Prostate gland (tissue), 2 donors: ENCODE measurements at regions not wholly inside any gene's neighbourhood (a gene's known extent, or its start where the extent isn't known, plus 50 kb on each side); places are given as distances from the start of the nearest gene placed in this dataset.

ENCODE experiments used
- DNase-seq: peaks from one replicate; pipeline ENCODE4 v3.0.0-alpha.2; 2019; ENCODE audit warnings: low spot score
- H3K27ac ChIP-seq, 2 donors: fragments of 200-600 bp; sonication (generic); 2 replicates each; pipeline ENCODE4 v1.5.1; 2017 to 2019
- H3K27me3 ChIP-seq: fragments of 200-600 bp; sonication (generic); replicated peaks from 2 replicates; pipeline ENCODE4 v1.5.1; 2019; ENCODE audit not compliant: insufficient read depth
- H3K36me3 ChIP-seq, 2 donors: fragments of 200-600 bp; sonication (generic); 1 replicate in 1 of 2; 2 replicates in 1 of 2; pipeline versions ENCODE4 v1.5.1 to v1.8.1; 2017 to 2019
- H3K4me1 ChIP-seq: fragments of 200-600 bp; sonication (generic); replicated peaks from 2 replicates; pipeline ENCODE4 v1.5.1; 2019
- H3K4me3 ChIP-seq, 2 donors: fragments of 200-600 bp; sonication (generic); 2 replicates each; pipeline ENCODE4 v1.5.1; 2017 to 2019
- H3K9me3 ChIP-seq: fragments of 200-600 bp; sonication (generic); 2 replicates; pipeline ENCODE4 v1.5.1; 2017
- POLR2A ChIP-seq: fragments of 450-650 bp; IDR thresholded peaks from one replicate; pipeline ENCODE4 v1.6.1; 2016; ENCODE audit warnings: antibody characterized with exemption, mild to moderate bottlenecking
- POLR2AphosphoS5 ChIP-seq: sonication (generic); formaldehyde crosslinking; IDR thresholded peaks from one replicate; pipeline ENCODE4 v1.6.1; 2017; ENCODE audit warnings: antibody characterized with exemption
- WGBS: methylation state at CpG from one replicate; pipeline ENCODE4 v1.1.5; 2018; 5-methylcytosine and 5-hydroxymethylcytosine counted together
- intact Hi-C: fragments of 100-400 bp; cut with DNase I; formaldehyde crosslinking; loops from one replicate; pipeline ENCODE4 v1.14.2; 2022
- TF ChIP-seq, protein P1 (sequence below), 4 experiments: fragments of 200-600 bp in 2 of 4; fragments of 450-650 bp in 2 of 4; sonication (generic) in 2 of 4; IDR thresholded peaks; 1 replicate in 3 of 4; 2 replicates in 1 of 4; pipeline ENCODE4 v1.5.1; 2016 to 2019; ENCODE audit warnings: antibody characterized with exemption in 4 of 4, mild to moderate bottlenecking in 2 of 4, moderate library complexity in 2 of 4

DNA sequence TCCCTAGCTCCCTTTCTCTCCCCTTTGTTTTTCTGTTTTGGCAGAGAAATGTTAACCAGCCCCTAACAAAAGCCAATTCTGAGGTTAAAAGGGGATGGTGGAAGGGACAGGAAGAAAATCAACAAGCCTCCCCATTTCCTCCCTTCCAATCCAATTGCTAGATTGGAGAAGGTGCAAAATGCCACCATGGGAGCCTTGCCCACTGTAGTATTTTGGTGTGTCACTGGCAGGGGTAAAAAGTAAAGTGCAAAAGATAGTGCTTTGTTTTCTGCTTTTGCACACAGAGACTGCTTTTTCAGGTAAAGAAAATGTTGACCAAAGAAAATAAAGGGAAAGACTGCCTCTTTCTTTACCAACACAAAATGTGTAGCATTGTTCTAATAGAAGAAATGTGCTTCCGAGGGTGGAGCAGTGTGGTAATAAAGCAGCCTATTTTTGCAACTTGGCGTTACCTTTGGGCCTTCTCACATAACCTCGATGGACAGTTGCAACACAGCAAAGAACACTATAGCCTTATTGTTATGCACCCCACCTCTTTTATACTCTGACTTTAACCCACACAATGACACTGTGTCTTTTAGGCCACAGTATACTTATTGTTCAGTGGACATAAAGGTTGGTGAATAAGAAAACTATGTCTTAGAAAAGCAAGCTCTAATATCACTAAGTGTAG, 861.8 kb downstream of the BCL11A start:
- 43% methylated on average over 3 of the region's 3 CpGs for WGBS
- DNase-seq, result no peak
- TF ChIP-seq POLR2AphosphoS5, result no peak
- TF ChIP-seq POLR2A, result no peak
- TF ChIP-seq, protein P1, sequence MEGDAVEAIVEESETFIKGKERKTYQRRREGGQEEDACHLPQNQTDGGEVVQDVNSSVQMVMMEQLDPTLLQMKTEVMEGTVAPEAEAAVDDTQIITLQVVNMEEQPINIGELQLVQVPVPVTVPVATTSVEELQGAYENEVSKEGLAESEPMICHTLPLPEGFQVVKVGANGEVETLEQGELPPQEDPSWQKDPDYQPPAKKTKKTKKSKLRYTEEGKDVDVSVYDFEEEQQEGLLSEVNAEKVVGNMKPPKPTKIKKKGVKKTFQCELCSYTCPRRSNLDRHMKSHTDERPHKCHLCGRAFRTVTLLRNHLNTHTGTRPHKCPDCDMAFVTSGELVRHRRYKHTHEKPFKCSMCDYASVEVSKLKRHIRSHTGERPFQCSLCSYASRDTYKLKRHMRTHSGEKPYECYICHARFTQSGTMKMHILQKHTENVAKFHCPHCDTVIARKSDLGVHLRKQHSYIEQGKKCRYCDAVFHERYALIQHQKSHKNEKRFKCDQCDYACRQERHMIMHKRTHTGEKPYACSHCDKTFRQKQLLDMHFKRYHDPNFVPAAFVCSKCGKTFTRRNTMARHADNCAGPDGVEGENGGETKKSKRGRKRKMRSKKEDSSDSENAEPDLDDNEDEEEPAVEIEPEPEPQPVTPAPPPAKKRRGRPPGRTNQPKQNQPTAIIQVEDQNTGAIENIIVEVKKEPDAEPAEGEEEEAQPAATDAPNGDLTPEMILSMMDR (IDR thresholded peaks at IDR 0.05), result no peak
- Histone ChIP-seq H3K4me3 (no peak overlapping the region), H3K4me1 (no peaks in the 10 kb centered on the region), H3K9me3 (no peaks in the 10 kb centered on the region), H3K27me3 (no peaks in the 10 kb centered on the region), H3K36me3 (no peaks in the 10 kb centered on the region), H3K27ac (no peak overlapping the region)
- intact Hi-C loops, result no loop called here

- DNase-seq, result no peak
- no peaks in the 10 kb centered on the region for H3K27me3 ChIP-seq
- H3K4me3 ChIP-seq, result no peak overlapping the region
- H3K27ac ChIP-seq, result no peak overlapping the region
- H3K9me3 ChIP-seq, result no peaks in the 10 kb centered on the region
- WGBS, result 87% methylated on average over 4 of the region's 4 CpGs
- H3K36me3 ChIP-seq, result no peaks in the 10 kb centered on the region
- H3K4me1 ChIP-seq, result no peaks in the 10 kb centered on the region
- intact Hi-C loops, result no loop called here
- TF ChIP-seq, protein P1 (IDR thresholded peaks at IDR 0.05), result no peak
- TF ChIP-seq POLR2A (no peak), POLR2AphosphoS5 (no peak)
These were observed 862.6 kb downstream of the BCL11A start for GRCh38 chr2:59690849-59691248.

DNA sequence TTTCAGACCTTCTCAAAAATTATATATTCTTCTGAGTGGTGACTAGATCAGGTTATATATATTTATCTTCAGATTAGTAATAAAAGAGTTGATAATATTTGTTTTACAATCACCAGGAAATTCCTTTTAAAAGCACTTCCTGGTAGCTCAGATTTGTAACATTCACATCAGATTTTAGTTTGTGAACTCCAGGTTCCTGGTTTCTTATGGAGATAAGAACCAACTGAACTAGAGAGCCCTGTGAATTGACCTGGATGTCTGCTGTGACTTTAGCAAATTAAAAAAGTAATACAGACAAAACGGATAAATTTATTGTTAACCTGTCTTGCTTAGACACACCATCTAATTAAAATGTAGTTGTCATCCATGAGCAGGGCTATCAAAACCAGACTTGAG, 868.7 kb downstream of the BCL11A start:
- DNase-seq, result no peak
- Histone ChIP-seq H3K36me3 (no peaks in the 10 kb centered on the region), H3K27me3 (no peaks in the 10 kb centered on the region), H3K4me1 (no peaks in the 10 kb centered on the region), H3K9me3 (no peaks in the 10 kb centered on the region), H3K27ac (no peak overlapping the region), H3K4me3 (no peak overlapping the region)
- 30% methylated on average over 1 of the region's 1 CpG for WGBS
- no peak for TF ChIP-seq POLR2A
- TF ChIP-seq, protein P1 (IDR thresholded peaks at IDR 0.05), result no peak
- no peak for TF ChIP-seq POLR2AphosphoS5
- intact Hi-C loops, result no loop called here

- TF ChIP-seq POLR2A (no peak), POLR2AphosphoS5 (no peak)
- TF ChIP-seq, protein P1 (IDR thresholded peaks at IDR 0.05), result no peak
- Histone ChIP-seq H3K4me3 (no peak overlapping the region), H3K4me1 (no peaks in the 10 kb centered on the region), H3K27me3 (no peaks in the 10 kb centered on the region), H3K27ac (no peak overlapping the region), H3K9me3 (no peaks in the 10 kb centered on the region), H3K36me3 (no peaks in the 10 kb centered on the region)
- WGBS, result 43% methylated on average over 4 of the region's 4 CpGs
- intact Hi-C loops, result no loop called here
- no peak for DNase-seq
These were observed 869.2 kb downstream of the BCL11A start for GRCh38 chr2:59684116-59684770.

DNA sequence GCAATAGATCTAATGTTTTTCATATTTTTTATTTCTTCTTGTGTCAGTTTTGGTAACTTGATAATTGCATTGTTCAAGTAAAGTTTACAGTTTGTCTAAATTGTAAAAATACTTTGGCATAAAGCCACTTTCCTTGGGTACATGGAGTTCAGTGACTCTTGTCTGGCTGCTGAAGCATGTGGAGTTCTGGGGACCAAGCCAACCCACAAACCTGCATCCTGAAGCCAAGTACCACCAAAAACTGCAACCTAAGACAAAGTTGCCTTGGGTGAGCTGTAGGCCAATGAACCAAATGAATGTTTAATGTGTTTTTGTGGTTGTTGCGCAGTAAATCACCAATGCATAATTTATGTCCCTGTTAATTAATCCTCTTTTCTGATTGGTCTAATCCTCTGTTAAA, 872.6 kb downstream of the BCL11A start:
- H3K36me3 ChIP-seq, result no peaks in the 10 kb centered on the region
- WGBS, result 97% methylated on average over 1 of the region's 1 CpG
- no peak overlapping the region for H3K27ac ChIP-seq
- intact Hi-C loops, result no loop called here
- TF ChIP-seq POLR2AphosphoS5, result no peak
- TF ChIP-seq, protein P1 (IDR thresholded peaks at IDR 0.05), result no peak
- TF ChIP-seq POLR2A, result no peak
- no peaks in the 10 kb centered on the region for H3K9me3 ChIP-seq
- DNase-seq, result no peak
- no peak overlapping the region for H3K4me3 ChIP-seq
- no peaks in the 10 kb centered on the region for H3K4me1 ChIP-seq
- no peaks in the 10 kb centered on the region for H3K27me3 ChIP-seq
